NB4 (cell line): ENCODE measurements at regions not wholly inside any gene's neighbourhood (a gene's known extent, or its start where the extent isn't known, plus 50 kb on each side); places are given as distances from the start of the nearest gene placed in this dataset.

Experiments
- POLR2A ChIP-seq: IDR thresholded peaks from 2 replicates; pipeline ENCODE4 v1.6.1; 2011; ENCODE audit warnings: mild to moderate bottlenecking; ENCODE audit not compliant: insufficient read length; ENCODE audit errors: extremely low read depth
- TF ChIP-seq, protein P1 (sequence below): IDR thresholded peaks from one replicate; pipeline ENCODE4 v1.5.1; 2012; ENCODE audit warnings: low read depth, low read length
- TF ChIP-seq, protein P2 (sequence below): IDR thresholded peaks from 2 replicates; pipeline ENCODE4 v1.6.1; 2011; ENCODE audit warnings: low read depth, low read length

- TF ChIP-seq, protein P1, sequence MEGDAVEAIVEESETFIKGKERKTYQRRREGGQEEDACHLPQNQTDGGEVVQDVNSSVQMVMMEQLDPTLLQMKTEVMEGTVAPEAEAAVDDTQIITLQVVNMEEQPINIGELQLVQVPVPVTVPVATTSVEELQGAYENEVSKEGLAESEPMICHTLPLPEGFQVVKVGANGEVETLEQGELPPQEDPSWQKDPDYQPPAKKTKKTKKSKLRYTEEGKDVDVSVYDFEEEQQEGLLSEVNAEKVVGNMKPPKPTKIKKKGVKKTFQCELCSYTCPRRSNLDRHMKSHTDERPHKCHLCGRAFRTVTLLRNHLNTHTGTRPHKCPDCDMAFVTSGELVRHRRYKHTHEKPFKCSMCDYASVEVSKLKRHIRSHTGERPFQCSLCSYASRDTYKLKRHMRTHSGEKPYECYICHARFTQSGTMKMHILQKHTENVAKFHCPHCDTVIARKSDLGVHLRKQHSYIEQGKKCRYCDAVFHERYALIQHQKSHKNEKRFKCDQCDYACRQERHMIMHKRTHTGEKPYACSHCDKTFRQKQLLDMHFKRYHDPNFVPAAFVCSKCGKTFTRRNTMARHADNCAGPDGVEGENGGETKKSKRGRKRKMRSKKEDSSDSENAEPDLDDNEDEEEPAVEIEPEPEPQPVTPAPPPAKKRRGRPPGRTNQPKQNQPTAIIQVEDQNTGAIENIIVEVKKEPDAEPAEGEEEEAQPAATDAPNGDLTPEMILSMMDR = no peak
- TF ChIP-seq, protein P2, sequence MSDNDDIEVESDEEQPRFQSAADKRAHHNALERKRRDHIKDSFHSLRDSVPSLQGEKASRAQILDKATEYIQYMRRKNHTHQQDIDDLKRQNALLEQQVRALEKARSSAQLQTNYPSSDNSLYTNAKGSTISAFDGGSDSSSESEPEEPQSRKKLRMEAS = no peak
- no peak for TF ChIP-seq POLR2A
These were observed 1763.7 kb downstream of the EFNA5 start for GRCh38 chr5:105907016-105907415.
